ENCODE measurements at regions not wholly inside any gene's neighbourhood (a gene's known extent, or its start where the extent isn't known, plus 50 kb on each side); places are given as distances from the start of the nearest gene placed in this dataset.

GRCh38 chr3:106700981-106701380, 676.3 kb upstream of the CCDC54 start:
- DNase-seq (ENCODE audit: low spot score): no peak

GRCh38 chr3:106703524-106703923, 673.7 kb upstream of the CCDC54 start:
- DNase-seq (ENCODE audit: low spot score): no peak

- no peak for DNase-seq (ENCODE audit: low spot score)
Measured at GRCh38 chr3:106707347-106707746, 669.9 kb upstream of the CCDC54 start.

- DNase-seq (ENCODE audit: low spot score): no peak
Measured at GRCh38 chr3:106710596-106710995, 666.6 kb upstream of the CCDC54 start.

- DNase-seq (ENCODE audit: low spot score): peak; percentile 41
Measured at GRCh38 chr3:106711650-106712049, 665.6 kb upstream of the CCDC54 start.

GRCh38 chr3:106714400-106714799, 662.8 kb upstream of the CCDC54 start:
- DNase-seq (ENCODE audit: low spot score): no peak

- DNase-seq (ENCODE audit: low spot score): no peak
Measured at GRCh38 chr3:106715286-106715685, 662.0 kb upstream of the CCDC54 start.

- DNase-seq (ENCODE audit: low spot score): no peak
Measured at GRCh38 chr3:106717178-106717780, 660.0 kb upstream of the CCDC54 start.

- no peak for DNase-seq (ENCODE audit: low spot score)
Measured at GRCh38 chr3:106719077-106719476, 658.2 kb upstream of the CCDC54 start.

- no peak for DNase-seq (ENCODE audit: low spot score)
Measured at GRCh38 chr3:106719583-106719982, 657.7 kb upstream of the CCDC54 start.

- no peak for DNase-seq (ENCODE audit: low spot score)
Measured at GRCh38 chr3:106720510-106720909, 656.7 kb upstream of the CCDC54 start.

- no peak for DNase-seq (ENCODE audit: low spot score)
Measured at GRCh38 chr3:106725566-106725965, 651.7 kb upstream of the CCDC54 start.

- DNase-seq (ENCODE audit: low spot score): peak; percentile 82
Measured at GRCh38 chr3:106728315-106729098, 648.7 kb upstream of the CCDC54 start.

- DNase-seq (ENCODE audit: low spot score): no peak
Measured at GRCh38 chr3:106729481-106729880, 647.8 kb upstream of the CCDC54 start.

- DNase-seq (ENCODE audit: low spot score): no peak
Measured at GRCh38 chr3:106731230-106731629, 646.0 kb upstream of the CCDC54 start.

- no peak for DNase-seq (ENCODE audit: low spot score)
Measured at GRCh38 chr3:106734712-106735111, 642.5 kb upstream of the CCDC54 start.

- no peak for DNase-seq (ENCODE audit: low spot score)
Measured at GRCh38 chr3:106737265-106737664, 640.0 kb upstream of the CCDC54 start.

- peak; percentile 27 for DNase-seq (ENCODE audit: low spot score)
Measured at GRCh38 chr3:106740116-106740515, 637.1 kb upstream of the CCDC54 start.

- DNase-seq (ENCODE audit: low spot score): peak; percentile 23
Measured at GRCh38 chr3:106745344-106746168, 631.7 kb upstream of the CCDC54 start.

- no peak for DNase-seq (ENCODE audit: low spot score)
Measured at GRCh38 chr3:106746286-106746685, 631.0 kb upstream of the CCDC54 start.

- no peak for DNase-seq (ENCODE audit: low spot score)
Measured at GRCh38 chr3:106748472-106749262, 628.6 kb upstream of the CCDC54 start.

- no peak for DNase-seq (ENCODE audit: low spot score)
Measured at GRCh38 chr3:106750092-106750491, 627.1 kb upstream of the CCDC54 start.
